Activated CD4-positive, alpha-beta T cell treated with anti-CD3 and anti-CD28 coated beads for 48 hours (primary cell): ENCODE measurements at regions not wholly inside any gene's neighbourhood (a gene's known extent, or its start where the extent isn't known, plus 50 kb on each side); places are given as distances from the start of the nearest gene placed in this dataset.

Experiments
- DNase-seq: peaks from one replicate; pipeline ENCODE4 v3.0.0-alpha.2; 2020

DNA sequence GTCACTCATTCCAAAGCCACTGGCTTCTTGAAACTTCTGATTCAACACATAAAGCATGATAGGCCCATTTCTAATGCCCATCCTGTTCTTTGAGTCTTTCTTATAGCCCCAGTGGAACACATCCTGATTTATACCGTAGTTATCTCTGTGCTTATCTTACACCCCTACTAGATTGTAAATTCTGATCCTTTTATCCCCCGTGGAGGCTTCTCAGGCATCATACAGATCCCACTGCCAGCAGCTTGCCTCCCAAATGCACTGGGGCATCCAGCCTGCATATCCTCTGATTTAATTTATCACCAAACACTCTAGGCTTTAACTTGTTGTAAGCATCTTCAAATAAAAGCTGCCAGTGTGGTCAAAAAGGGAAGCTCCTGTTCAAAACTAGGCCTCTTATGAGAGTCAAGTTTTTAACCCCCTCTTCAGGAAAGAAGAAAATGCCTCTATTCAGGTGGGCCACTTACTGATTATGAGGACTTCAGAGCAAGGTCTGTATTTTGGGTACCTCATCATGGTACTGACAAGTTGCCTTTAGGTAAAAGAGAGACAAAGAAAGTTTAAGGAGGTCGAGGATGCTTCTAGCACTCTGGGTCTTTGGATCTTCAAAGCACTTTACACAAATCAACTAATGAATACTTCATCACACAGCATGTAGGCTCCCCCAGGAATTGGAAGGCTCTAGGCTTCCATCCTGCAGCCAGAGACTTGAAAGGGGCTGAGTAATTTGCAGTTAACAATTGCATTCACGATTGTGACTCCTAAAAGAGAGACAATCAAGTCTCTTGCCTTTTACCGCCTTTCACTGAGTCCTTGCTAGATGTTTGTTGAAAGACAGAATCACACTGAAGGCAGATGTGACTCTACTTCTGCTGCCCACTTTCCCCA is 95.8 kb upstream of the LDB2 start:
- DNase-seq, result no peak

- DNase-seq, result no peak
Measured at GRCh38 chr4:16992566-16993225, 94.3 kb upstream of the LDB2 start.

DNA sequence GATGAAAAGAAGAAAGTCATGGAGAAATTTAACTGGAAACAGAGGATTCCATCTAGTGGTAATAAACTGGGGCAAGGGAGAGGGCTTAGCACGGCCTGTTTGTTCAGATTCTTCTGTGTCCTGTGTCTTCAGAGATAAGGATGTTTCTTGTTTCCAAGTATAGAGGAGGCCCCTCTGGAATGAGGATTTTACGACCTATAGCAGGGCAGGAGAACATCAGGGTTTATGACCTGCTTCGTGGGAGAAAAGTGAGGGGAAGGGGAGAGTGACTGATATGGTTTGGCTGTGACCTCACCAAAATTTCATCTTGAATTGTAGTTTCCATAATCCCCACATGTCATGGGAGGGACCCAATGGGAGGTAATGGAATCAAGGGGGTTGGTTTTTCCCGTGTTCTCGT is 93.0 kb upstream of the LDB2 start:
- DNase-seq, result no peak

DNA sequence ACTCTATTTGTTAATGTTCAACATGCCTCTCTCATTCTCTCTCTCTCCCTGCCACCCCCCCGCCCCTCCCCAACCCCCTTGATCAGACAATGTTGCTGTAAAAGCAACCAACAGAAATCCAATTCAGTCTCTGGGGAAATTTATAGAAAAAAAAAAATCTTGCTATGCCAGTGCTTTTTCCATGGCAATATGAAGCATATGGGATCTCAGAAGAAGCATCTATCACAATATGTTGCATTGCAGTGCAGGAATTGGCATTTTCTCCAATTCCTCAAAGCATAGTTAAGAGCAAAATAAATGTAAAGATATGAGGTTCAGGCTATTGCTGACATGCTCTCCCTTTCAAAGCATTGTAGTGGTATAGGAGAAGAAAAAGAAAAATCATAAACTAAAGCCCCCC is 90.9 kb upstream of the LDB2 start:
- no peak for DNase-seq

- DNase-seq, result no peak
Measured at GRCh38 chr4:16988814-16989213, 90.4 kb upstream of the LDB2 start.

- no peak for DNase-seq
Measured at GRCh38 chr4:16977081-16977480, 78.6 kb upstream of the LDB2 start.

DNA sequence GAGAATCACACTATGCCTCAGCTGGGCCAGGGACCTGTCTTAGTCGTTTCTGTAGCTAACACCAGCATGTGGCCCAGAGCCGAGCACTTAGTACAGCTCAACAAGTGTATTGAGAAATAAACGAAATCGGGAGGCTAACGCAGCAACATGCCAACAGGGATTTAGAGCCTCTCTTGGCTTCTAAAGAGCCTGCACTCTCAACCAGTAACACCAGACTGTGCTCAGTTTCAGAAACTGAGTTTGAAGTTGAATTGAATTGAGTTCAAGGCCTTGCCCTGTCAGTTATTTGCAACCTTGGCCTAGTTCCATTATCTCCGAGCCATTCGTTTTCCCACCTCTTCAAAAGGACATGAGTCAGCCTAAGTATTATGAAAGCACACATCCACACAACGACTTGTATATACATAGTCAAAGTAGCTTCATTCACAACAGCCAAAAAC is 71.3 kb upstream of the LDB2 start:
- no peak for DNase-seq

DNA sequence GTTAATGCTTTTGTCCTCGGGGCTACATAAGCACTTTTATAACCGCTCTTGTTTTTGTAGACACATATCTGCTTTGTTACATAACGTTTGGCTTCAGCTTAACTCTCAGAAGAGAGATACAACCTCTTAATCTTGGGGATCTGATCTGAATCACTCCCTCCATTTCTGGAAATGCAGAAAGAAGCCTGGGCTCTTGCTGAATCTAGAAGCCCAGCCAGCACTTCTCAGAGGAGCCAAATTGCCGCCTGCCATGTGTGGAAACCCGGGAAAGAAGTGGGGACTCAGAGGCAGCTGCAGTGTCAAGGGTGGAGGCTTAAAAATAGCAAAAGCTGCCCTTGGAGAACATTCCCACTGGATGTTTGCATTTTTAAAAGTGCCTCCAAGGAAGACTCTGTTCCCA is 69.3 kb upstream of the LDB2 start:
- DNase-seq, result no peak

- DNase-seq, result no peak
Measured at GRCh38 chr4:16959305-16959704, 60.9 kb upstream of the LDB2 start.

GRCh38 chr4:16952896-16953630 is 54.6 kb upstream of the LDB2 start:
- DNase-seq, result no peak

GRCh38 chr4:16952462-16952871 is 54.0 kb upstream of the LDB2 start:
- DNase-seq, result no peak
